ENCODE measurements at regions not wholly inside any gene's neighbourhood (a gene's known extent, or its start where the extent isn't known, plus 50 kb on each side); places are given as distances from the start of the nearest gene placed in this dataset.

GRCh38 chr19:30088567-30088966, 146.5 kb downstream of the URI1 start (continued):
- TF ChIP-seq USF2 (IDR thresholded peaks at IDR 0.05; ENCODE audit: borderline replicate concordance, low read depth, low read length) (no peak), CTCF (IDR thresholded peaks at IDR 0.05 in 2 of 3, conservative IDR thresholded peaks at IDR 0.05 in 1 of 3; ENCODE audit: control insufficient read depth in 2 of 3, extremely low read depth in 1 of 3, insufficient read depth in 1 of 3, low read depth in 3 of 3, low read length in 3 of 3) (no peak), BHLHE40 (IDR thresholded peaks at IDR 0.05; ENCODE audit: borderline replicate concordance in 1 of 2, low read depth in 2 of 2, low read length in 1 of 2) (no peak)

- SMC1A ChIA-PET (ENCODE audit: uncharacterized antibody, unreplicated experiment), result interaction anchor here (0.8 kb wide), 1 partner anchor 19 kb away, joined by 3 read pairs; no protein-coding TSS in a partner anchor
- H3K79me2 ChIP-seq (ENCODE audit: control insufficient read depth, insufficient read depth, low read length), result no peaks in the 10 kb centered on the region
- TF ChIP-seq SUPT20H (IDR thresholded peaks at IDR 0.05; ENCODE audit: borderline replicate concordance, control insufficient read depth, low read depth, low read length), result no peak
- TF ChIP-seq BRCA1 (IDR thresholded peaks at IDR 0.05; ENCODE audit: low read depth, low read length), result no peak
- no peak for TF ChIP-seq BACH1 (IDR thresholded peaks at IDR 0.05; ENCODE audit: borderline replicate concordance)
- TF ChIP-seq SMAD5 (IDR thresholded peaks at IDR 0.05; ENCODE audit: low read depth), result no peak
- TF ChIP-seq NR2C1 (IDR thresholded peaks at IDR 0.05), result no peak
- TF ChIP-seq GABPA (IDR thresholded peaks at IDR 0.05; ENCODE audit: low read depth), result no peak
- TF ChIP-seq ZNF384 (IDR thresholded peaks at IDR 0.05; ENCODE audit: borderline replicate concordance, low read depth, low read length), result no peak
- TF ChIP-seq ZNF687 (IDR thresholded peaks at IDR 0.05), result no peak
- RAD21 ChIA-PET (ENCODE audit: unreplicated experiment), result no interaction called here
- H3K9ac ChIP-seq (ENCODE audit: control insufficient read depth, insufficient read depth, low read length), result no peak overlapping the region
- POLR2A ChIA-PET, result no interaction called here
- no peak overlapping the region for H2AFZ ChIP-seq (ENCODE audit: control insufficient read depth, low read depth, low read length)
- no peaks in the 10 kb centered on the region for H4K20me1 ChIP-seq (ENCODE audit: control insufficient read depth, insufficient read depth)
- H3K4me1 ChIP-seq (ENCODE audit: control insufficient read depth, insufficient read depth, low read length), result no peaks in the 10 kb centered on the region
- in situ Hi-C loops (cut with MboI), result no loop called here
- BruUV-seq (replicated peaks), result no TSS peak
- ATAC-seq (no peak), DNase-seq (ENCODE audit: low read depth, low spot score) (no peak), FAIRE-seq (no peak)
- no peaks in the 10 kb centered on the region for H3K9me3 ChIP-seq (replicated peaks; ENCODE audit: control insufficient read depth, insufficient read depth, low read length)
- 51% methylated on average over 20 of the region's 20 CpGs for WGBS (ENCODE audit: insufficient coverage, insufficient replicate concordance, low lambda C conversion rate, missing lambda C conversion rate)
- H3K4me2 ChIP-seq (ENCODE audit: control insufficient read depth, insufficient read depth), result no peak overlapping the region
- intact Hi-C loops (cut with micrococcal nuclease; ENCODE audit: unreplicated experiment), result no loop called here
- CTCF ChIA-PET, result no interaction called here
- H3K36me3 ChIP-seq (ENCODE audit: control insufficient read depth in 2 of 2, insufficient read depth in 2 of 2, low read length in 1 of 2), result no peaks in the 10 kb centered on the region
- H3K4me3 ChIP-seq, result no peak overlapping the region
- no peaks in the 10 kb centered on the region; a peak in 2 of 4 replicates for H3K27me3 ChIP-seq (replicated peaks in 1 of 2; ENCODE audit: control insufficient read depth in 2 of 2, insufficient read depth in 2 of 2, low read length in 1 of 2)
- no peak overlapping the region for H3K27ac ChIP-seq (ENCODE audit: control insufficient read depth, insufficient read depth)
Observed at GRCh38 chr19:30089086-30089665, 147.1 kb downstream of the URI1 start.
